ENCODE measurements at regions not wholly inside any gene's neighbourhood (a gene's known extent, or its start where the extent isn't known, plus 50 kb on each side); places are given as distances from the start of the nearest gene placed in this dataset.

GRCh38 chr3:29207427-29207826, 73.4 kb upstream of the RBMS3 start:
- DNase-seq (no peak), ATAC-seq (ENCODE audit: low read depth in 2 of 2) (no peak)
- Mint-ChIP-seq H3K27ac (no peak overlapping the region), H3K4me3 (no peak overlapping the region), H3K36me3 (no peaks in the 10 kb centered on the region), H3K27me3 (no peaks in the 10 kb centered on the region), H3K9me3 (peaks cover 0 to 4% (median 0%) of the 10 kb centered on the region in 7 donors), H3K4me1 (no peaks in the 10 kb centered on the region)

GRCh38 chr3:29212789-29213433, 68.0 kb upstream of the RBMS3 start:
- H3K27me3 Mint-ChIP-seq: no peaks in the 10 kb centered on the region
- DNase-seq (no peak), ATAC-seq (ENCODE audit: low read depth in 2 of 2) (no peak)
- H3K4me3 Mint-ChIP-seq: no peak overlapping the region
- no peaks in the 10 kb centered on the region for H3K4me1 Mint-ChIP-seq
- no peaks in the 10 kb centered on the region for H3K36me3 Mint-ChIP-seq
- peaks cover 0 to 4% (median 0%) of the 10 kb centered on the region in 7 donors for H3K9me3 Mint-ChIP-seq
- H3K27ac Mint-ChIP-seq: no peak overlapping the region

GRCh38 chr3:29214009-29214658, 66.7 kb upstream of the RBMS3 start:
- no peak for ATAC-seq (ENCODE audit: low read depth in 2 of 2)
- no peak for DNase-seq
- Mint-ChIP-seq H3K27ac (no peak overlapping the region), H3K4me1 (no peaks in the 10 kb centered on the region), H3K36me3 (no peaks in the 10 kb centered on the region), H3K27me3 (no peaks in the 10 kb centered on the region), H3K4me3 (no peak overlapping the region), H3K9me3 (peaks cover 0 to 4% (median 0%) of the 10 kb centered on the region in 7 donors)

- ATAC-seq (ENCODE audit: low read depth in 2 of 2): no peak
- Mint-ChIP-seq H3K4me3 (no peak overlapping the region), H3K27ac (no peak overlapping the region), H3K36me3 (no peaks in the 10 kb centered on the region), H3K4me1 (no peaks in the 10 kb centered on the region), H3K27me3 (no peaks in the 10 kb centered on the region), H3K9me3 (peaks cover 0 to 6% (median 0%) of the 10 kb centered on the region in 7 donors)
- DNase-seq: no peak
Observed at GRCh38 chr3:29215948-29216347, 64.9 kb upstream of the RBMS3 start.

- ATAC-seq (ENCODE audit: low read depth in 2 of 2) (no peak), DNase-seq (no peak)
- Mint-ChIP-seq H3K27ac (no peak overlapping the region), H3K27me3 (no peaks in the 10 kb centered on the region), H3K9me3 (peaks cover 0 to 3% (median 0%) of the 10 kb centered on the region in 7 donors), H3K4me1 (no peaks in the 10 kb centered on the region), H3K36me3 (no peaks in the 10 kb centered on the region), H3K4me3 (no peak overlapping the region)
Observed at GRCh38 chr3:29226706-29227105, 54.2 kb upstream of the RBMS3 start.

- DNase-seq: no peak
- Mint-ChIP-seq H3K27ac (peak overlapping the region in 2 of 6 donors; percentile 24 to 25), H3K4me1 (no peaks in the 10 kb centered on the region), H3K27me3 (no peaks in the 10 kb centered on the region), H3K9me3 (peaks cover 0 to 3% (median 0%) of the 10 kb centered on the region in 7 donors), H3K36me3 (no peaks in the 10 kb centered on the region), H3K4me3 (no peak overlapping the region)
- ATAC-seq (ENCODE audit: low read depth in 2 of 2): no peak
Observed at GRCh38 chr3:29227307-29227706, 53.6 kb upstream of the RBMS3 start.

Measured in naive B cell (primary cell).